Activated CD8-positive, alpha-beta memory T cell treated with anti-CD3 and anti-CD28 coated beads for 24 hours (primary cell): ENCODE measurements at regions not wholly inside any gene's neighbourhood (a gene's known extent, or its start where the extent isn't known, plus 50 kb on each side); places are given as distances from the start of the nearest gene placed in this dataset.
A peak's percentile ranks its signal among the peaks of the same experiment; 100 is the strongest.
"Not testable (repeated sequence)": the region's sequence is repeated elsewhere in the genome, so short reads cannot be mapped to it uniquely, and the experiment has no call there.

Source experiments
- DNase-seq: peaks from one replicate; pipeline ENCODE4 v3.0.0-alpha.2; 2020

DNA sequence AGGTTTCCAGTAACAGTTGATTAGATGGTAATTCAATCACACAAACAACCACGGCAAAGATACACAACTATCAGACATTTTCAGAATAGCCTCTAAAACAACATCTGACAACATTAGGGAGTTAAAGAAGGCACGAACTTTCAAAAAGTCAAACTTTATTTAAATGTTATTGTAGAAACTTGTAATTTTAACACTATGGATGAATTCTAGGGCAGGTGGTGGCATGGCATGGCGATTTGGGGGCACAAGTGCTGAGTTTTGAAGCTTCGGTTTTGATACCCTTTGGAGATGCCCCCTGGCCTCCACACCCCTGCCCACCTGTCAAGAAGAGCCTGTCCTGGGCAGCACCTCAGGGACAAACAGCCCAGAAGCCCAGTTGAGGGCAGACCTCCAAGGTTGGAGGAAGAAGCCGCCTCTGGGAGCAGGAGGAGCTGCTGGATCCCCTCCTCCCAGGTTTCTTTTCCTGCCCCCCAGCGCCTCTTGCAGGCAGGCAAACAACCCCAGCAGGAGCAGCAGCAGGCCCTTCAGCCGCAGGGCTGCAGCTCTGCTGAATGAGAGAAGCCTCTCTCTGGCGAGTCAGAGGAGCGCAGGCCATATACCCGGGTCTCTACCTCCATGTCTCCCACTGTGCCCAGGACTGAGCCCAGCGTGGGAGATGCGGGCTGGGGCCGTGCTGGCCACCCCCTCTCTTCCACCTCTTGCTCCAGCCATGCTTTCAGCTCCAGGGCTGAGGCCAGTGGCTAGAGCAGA lies 102.1 kb upstream of the IGLL5 start:
- DNase-seq: no peak

DNA sequence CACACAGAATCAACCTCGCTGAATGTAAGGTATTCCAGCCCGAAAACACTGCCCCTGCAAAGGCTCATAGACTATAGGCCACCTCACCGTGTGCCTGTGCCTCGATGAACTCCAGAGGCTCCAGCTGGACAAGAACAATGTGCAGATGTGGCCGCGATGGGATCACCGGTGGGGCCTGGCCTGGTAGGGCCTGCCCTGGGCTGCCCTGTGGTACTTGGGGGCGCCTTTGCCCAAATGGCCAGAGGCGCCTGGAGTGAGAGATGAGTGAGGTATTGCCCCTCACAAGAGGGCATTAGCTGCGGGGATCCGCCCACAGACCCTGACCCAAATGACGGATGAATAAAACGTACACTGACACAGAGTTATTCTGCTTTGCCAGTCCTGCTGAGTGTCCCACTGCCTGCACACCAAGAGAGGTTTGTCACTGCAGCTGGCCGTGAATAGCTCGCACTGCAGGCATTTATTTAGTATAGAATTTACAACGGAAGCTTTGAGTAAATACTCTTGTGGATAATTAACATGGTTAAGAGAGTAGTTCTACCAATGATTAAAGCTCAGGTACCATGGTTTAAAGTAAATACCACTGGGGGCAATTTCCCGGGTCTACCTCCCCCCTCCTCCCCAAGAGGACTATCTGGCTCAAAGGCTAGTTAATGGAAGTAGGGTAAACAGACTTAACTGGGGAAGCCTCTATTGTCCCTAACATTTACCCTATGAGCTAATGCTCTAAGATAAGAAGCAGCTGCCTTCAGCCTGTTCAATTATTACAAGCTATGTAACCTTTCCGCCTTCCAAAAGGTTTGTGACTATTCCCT lies 101.1 kb upstream of the IGLL5 start:
- no peak for DNase-seq

DNA sequence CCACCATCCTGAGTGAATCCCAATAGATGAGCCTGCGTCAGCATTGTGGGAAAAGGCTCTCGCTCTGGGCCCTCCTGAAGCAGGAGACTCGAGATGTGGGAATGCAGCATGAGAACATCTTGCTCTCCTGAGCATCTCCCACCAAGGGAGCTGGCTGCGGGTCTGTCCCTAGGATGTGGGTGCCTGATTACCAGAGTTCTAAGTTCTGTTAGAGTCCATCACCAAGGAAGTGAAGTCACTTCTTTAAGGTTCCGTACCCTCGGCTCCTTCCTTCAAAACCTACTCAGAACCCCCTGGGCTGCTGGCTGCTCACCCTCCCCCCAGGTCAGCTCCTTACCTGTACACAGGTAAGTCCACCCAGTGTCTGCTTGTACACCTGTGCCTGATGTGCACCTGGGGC lies 100.5 kb upstream of the IGLL5 start:
- DNase-seq: no peak

DNA sequence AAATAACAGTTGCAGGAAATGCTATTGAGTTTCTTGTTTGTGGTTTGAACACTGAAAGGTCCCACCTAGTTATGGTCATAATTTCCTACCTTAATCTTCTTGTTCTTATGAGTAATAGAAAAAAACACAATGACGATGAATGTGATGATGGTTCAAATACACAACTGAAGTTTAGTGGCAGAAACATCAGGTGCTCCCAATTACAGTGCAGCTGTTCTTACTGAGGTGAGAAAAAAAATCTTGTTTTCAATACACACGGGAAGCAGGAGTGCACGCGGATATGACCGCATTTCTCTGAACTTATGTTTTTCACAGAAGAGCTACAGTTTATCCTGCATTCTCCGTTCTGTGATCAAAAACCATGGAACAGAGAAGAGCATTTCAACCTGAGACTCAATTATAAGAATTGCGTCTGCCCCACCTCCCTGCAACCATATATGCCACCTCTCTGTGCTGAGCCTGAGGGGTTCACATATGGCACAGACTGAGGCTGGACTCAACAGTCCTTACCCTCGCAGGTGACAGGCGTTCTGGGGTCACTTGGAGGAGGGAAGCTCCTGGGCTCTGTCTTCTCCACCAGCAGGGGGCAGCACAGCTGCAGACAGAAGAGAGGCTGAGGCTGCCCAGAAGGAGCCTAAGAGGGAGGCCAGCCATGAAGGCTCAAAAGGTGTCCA lies 99.7 kb upstream of the IGLL5 start:
- peak; percentile 85 for DNase-seq

DNA sequence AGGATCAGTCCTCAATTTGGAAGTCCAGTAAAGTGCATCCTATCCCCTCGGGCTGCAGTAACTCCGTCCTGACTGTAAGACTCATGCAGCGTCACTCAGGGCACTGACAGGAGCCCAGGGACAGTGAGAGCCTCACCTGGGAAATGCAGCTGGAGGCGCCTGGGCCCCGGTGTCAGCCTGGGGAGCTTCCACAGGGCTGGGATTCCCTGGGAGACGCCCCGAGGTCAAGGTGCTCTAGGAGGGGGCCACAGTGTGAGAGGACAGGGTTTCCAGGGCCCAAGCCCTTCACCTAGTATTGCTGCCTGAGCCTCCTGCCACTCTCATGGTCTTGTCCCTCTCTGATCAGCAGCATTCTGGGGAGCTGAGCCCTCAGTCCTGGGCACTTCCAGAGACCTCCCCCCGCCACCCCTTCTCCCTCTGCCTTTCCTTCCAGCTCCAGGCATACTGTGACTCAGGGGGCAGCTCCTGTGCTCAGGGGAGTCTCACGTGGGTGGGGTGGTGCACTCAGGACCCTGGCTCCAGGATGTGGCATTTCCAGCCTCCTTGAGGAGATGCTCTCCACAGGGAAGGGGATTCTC lies 99.1 kb upstream of the IGLL5 start:
- no peak for DNase-seq

DNA sequence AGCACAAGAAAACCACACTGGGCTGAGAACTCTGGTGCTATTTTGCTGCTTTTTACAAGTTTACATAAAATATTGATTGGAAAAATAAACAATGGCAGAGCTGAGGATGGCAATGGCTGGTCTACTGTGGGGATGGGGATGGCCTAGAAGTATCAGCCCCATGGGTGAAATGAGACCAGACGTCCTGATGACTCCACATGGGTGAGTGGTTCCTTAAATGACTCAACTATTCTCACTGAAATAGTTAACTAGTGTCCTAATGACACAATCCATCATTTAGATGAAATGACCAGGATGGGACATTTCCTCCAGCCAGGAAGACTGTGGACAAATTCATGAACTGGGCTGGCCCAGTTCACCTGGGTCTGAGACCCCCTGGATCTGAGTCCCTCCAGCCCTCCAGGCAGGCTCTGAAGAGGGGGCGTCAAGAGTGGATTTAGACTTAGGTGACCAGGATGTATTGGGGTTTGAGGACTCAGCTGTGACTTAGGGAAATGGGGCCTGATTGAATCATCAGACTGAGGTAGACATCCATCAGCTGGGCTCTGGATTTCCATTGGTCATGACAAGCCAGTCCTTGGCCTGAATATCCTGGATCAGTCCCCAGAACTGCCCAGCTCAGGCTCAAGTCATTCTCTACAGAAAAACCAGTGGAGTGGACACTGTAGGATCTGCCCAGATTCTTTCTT lies 98.2 kb upstream of the IGLL5 start:
- no peak for DNase-seq

DNA sequence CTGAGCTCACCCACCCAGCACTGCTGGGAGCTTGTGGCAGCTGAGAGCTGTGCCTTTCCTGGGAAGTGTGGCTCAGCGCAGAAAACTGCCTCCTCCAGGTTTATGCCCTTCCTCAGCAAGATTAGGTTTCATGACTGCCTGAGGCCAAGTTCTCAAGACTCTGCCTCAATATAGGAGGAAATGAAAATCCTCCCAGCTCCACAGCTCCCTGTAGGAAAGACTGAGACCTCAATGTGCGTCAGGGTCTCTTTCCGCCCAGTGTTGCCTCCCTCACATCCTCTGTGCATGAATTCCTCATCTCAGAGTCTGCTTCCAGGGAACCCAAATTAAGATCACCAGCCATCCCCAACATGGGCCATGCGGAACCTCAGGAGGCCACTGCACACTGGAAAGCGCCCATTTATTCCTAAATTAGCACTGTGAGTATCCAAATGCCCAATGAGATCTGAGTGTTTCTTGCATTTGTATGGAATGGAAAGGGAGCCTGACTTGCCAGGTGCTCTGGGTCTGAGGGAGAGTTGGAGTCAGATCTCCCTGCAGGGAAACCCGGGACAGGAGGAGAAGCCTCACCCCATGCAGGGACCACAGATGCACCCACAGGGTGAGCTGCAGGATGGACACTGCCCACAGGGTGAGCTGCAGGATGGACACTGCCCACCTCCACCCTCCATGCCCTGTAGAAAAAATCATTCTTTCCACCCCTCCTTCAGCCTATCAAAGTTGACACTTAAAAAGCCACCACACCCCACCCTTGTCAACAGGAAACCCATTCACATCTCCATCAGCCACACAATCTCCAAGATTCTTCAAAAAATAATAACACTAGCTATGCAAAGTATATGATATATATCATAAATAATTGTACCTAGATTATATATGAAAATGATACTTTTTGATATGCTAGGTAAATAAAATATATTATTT lies 97.4 kb upstream of the IGLL5 start:
- DNase-seq: no peak

DNA sequence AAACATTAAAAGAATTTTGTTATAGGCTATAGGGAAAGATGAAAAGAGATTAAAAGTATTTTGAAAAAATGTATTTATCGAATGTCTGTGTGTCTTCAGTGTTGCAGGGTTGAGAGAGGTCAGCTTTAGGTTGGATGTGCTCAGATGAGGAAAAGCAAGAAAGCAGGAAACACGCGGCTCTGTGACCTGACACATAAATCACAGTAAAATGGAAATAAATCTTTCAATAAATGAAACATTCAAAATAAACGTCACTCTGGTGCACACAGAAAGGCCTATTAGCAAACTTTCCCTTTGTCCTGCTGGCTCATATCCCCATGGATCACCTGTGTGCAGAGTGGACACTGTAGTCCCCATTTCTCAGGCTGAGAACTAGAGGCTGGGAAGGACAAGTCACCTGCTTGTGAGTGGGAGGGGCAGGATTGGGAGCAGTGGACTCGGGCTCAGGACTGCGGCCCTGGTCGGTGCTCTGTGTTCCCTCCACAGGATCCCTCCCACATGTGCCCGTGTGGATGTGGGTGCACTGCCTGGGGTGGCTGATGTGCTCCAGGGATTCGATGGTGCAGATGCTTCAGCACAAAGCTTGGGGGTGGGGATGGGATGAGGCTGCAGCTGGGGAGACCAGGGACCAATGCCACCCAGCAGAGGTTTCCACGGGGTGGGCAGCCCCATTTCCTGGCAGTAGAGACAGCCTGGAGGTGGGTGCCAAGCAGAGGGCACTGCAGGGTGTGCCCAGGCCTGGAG lies 96.0 kb upstream of the IGLL5 start:
- DNase-seq: no peak

DNA sequence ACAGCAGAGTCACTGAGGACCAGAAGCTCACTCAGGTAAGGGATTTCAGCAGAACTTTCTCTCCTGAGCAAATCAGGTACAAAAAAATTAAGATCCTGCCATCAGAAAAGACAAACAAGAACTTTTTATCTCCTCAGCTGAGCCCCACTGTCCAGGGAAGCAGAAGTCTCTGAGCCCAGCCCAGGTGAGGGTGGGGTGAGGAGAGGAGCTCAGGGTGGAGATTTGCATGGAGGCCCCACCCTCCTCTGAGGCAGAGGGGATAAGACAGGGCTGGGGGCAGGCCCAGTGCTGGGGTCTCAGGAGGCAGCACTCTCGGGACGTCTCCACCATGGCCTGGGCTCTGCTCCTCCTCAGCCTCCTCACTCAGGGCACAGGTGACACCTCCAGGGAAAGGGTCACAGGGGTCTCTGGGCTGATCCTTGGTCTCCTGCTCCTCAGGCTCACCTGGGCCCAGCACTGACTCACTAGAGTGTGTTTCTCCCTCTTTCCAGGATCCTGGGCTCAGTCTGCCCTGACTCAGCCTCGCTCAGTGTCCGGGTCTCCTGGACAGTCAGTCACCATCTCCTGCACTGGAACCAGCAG lies 95.3 kb upstream of the IGLL5 start:
- not testable (repeated sequence) for DNase-seq

DNA sequence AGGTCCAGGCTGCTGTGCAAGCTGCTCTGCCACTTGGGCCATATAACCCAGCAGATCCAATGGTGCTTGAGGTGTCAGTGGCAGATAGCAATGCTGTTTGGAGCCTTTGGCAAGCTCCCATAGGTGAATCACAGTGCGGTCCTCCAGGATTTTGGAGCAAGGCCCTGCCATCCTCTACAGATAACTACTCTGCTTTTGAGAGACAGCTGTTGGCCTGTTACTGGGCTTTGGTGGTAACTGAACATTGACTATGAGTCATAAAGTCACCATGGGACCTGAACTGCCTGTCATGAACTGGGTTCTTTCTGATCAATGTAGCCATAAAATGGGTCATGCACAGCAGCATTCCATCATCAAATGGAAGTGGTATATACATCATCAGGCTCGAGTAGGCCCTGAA lies 92.0 kb upstream of the IGLL5 start:
- not testable (repeated sequence) for DNase-seq

DNA sequence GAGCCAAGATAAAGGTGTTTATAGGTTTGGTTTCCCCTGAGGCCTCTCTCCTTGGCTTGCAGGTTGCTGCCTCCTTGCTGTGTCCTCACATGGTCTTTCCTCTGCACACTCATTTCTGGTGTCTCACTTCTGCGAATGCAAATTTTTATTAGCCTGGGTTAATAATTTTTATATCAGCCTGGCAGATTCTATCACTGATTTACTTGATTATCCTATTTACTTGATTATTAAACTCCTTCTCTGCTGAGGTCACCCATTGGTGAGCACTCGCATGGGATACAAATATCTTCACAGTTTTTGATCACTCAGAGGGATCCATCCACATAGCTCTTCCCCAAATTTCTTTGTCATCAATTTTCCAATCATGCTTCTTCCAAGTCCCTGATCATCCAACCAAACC lies 90.9 kb upstream of the IGLL5 start:
- no peak for DNase-seq

DNA sequence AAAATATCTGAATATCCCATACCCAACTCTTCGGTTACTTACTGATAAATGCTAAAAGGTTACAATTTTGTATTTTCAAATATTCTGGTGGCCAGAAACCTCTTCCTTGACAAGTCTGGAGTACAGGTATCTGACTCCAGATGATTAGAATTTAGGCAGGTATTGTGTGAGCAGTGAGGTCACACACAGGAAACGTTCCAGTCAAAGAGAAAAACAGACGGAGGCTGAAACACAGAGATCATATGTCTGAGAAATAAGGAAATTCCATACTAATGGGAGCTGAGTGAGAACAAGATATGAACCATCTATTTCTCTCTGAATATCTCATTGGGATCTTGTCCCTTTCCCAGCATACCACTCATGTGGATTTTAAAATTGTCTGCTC lies 89.4 kb upstream of the IGLL5 start:
- no peak for DNase-seq

DNA sequence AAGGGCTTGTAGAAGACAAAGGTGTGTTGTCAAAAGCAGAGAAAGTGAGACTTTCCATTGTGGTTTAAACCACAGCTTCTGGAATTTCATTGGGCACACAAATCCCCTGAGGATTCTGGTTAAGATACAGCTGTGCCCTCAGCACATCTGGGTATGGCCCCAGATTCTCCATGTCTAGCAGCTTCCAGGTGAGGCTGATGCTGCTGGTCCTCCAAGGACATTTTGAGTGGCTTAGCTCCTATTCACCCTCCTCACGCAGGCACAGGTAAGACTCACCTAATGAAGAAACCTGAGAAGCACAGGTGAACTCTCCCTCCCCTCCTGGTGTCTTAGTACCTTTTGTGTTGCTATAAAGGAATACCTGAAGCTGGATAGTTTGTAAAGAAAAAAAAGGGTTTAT lies 88.9 kb upstream of the IGLL5 start:
- DNase-seq: no peak

DNA sequence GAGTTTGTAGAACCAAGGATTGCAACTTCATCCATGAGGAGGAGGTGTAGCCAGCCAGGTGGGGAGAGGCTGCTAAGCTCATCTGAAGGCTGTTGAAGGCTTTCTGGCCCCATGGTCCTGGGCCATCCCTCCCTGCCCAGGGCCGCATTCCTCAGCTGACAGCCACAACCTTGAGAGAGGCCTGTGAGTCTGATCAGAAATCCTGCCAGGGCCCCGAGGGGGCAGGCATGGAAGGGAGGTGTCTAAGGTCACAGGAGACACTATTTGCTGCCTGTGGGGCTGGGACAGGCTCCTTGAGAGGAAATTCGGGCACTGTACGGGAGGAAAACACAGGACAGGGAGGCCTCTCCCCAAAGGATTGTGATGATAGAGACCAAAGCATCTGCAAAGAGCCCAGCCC lies 88.1 kb upstream of the IGLL5 start:
- DNase-seq: no peak

DNA sequence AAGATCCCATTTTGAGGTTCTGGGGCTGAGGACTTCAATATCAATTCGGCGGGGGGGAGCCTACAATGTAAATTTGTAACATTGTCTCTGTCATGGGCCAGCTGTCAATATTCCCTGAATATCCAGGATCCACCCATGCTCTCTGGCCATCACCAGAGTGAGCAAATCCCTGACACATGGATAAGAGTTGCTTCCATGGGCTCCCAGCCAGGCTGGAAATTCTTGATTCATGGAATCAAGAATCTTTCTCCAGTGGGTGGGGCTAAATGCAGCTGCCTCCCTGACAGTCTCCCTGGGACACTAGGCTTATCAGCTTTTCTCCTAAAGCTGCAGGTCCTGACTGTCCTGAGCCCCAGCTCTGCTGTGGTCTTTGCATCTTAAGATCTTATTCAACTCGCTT lies 86.9 kb upstream of the IGLL5 start:
- no peak for DNase-seq

DNA sequence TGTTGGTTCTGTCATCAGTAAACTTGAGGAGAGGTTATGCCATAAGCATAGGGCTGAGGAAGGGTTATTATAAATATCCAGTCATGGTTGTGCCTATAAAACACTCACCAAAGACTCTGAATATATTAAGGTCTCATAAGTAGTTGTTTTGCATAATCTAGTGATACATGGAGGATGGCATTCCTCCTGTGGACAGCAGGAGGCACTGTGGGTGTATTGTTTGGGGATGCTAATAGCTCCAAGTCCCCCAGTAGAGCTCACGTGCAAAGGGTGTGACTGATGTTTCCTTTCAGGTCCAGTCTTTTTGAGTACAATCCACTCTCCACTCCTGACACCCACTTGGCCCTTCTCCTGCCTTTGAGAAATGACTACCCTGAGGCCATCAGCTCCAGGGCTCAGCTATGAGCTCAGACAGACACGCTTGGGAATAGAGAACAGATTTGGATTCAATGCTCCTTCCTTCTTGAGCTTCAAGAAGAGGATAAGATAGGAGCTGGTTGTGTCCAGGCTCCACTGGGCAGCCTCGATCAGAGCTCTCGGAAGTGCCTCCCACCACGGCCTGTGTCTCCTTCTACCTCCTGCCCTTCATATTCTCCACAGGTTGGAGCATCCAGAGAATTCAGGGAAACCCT lies 85.2 kb upstream of the IGLL5 start:
- no peak for DNase-seq

DNA sequence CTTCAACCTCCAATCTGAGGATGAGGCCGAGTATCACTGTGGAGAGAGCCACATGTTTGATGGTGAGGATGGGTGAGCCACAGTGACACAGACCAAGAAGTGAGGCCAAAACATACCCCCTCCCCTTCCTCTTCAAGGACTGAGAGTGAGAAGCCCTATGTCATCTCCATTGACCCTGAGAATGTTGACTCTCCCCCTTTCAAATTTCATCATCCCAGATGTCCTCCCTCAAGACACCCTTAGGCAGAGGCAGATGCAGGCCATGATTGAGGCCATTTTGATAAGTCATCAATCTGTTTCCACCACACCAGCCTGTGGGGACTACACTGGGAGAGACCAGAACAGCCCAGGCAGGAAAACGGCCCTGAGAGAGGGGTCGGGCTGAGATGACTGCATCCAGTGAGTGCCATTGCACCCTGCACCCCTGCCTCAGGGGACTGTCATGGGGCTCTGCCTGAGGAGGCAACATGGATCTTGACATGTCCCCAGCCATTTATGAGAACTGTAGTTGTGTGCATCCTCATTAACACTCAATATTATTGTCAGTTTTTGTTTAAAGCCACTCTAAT lies 84.2 kb upstream of the IGLL5 start:
- DNase-seq: no peak

DNA sequence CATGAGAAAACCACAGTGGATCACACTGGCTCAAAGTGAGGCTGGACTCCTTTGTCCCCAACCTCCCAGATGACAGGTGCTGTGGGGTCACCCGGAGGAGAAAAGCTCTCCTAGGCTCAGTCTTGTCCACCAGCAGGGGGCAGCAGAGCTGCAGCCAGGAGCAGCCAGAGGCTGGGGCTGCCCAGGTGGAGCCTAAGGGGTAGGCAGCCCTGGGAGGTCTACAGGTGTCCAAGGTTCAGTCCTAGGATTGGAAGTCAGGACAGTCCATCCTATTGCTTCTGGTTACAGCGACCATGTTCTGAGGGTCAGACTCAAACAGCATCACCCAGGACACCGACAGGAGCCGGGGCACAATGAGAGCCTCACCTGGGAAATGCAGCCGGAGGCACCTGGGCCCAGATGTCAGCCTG lies 77.6 kb upstream of the IGLL5 start:
- DNase-seq: peak; percentile 82

DNA sequence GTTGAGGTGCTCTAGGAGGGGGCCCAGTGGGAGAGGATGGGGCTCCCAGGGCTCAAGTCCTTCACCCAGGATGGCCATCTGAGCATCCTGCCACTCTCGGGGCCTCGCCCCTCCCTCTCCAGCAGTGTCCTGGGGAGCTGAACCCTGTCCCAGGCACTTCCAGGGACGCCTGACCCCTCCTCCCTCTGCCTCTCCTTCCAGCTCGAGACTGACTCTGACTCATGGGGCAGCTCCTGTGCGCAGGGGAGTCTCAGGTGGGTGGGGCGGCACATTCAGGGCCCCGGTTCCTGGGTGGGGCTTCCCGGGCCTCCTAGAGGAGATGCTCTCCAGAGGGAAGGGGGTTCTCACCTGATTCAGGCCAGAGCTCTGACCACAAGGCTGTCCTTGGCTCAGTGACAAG lies 77.1 kb upstream of the IGLL5 start:
- DNase-seq: no peak
